ENCODE measurements at regions not wholly inside any gene's neighbourhood (a gene's known extent, or its start where the extent isn't known, plus 50 kb on each side); places are given as distances from the start of the nearest gene placed in this dataset.

GRCh38 chrX:63935835-63936234 is 150.8 kb upstream of the ARHGEF9 start:
- TF ChIP-seq EZH2 (IDR thresholded peaks at IDR 0.05; ENCODE audit: insufficient read depth, poor library complexity, severe bottlenecking) = no peak
- TF ChIP-seq EZH2phosphoT487 (IDR thresholded peaks at IDR 0.05; ENCODE audit: insufficient read depth, low read depth) = no peak

Measured in GM23248 (cell line).